Activated T-helper 17 cell treated with anti-CD3 and anti-CD28 coated beads, Interleukin-2, amount 50 U/mL, for 72 hours (primary cell): ENCODE measurements at regions not wholly inside any gene's neighbourhood (a gene's known extent, or its start where the extent isn't known, plus 50 kb on each side); places are given as distances from the start of the nearest gene placed in this dataset.
"Not testable (repeated sequence)": the region's sequence is repeated elsewhere in the genome, so short reads cannot be mapped to it uniquely, and the experiment has no call there.

ENCODE experiments used
- ATAC-seq: fragments of 150-1000 bp; cut with Tn5 transposase; replicated peaks from 2 replicates; pipeline ENCODE4 v1.10.0; 2021; ENCODE audit warnings: mild to moderate bottlenecking, moderate library complexity
- H3K27ac Mint-ChIP-seq: one replicate; pipeline ENCODE4 v1.8.0; 2022; ENCODE audit warnings: mixed read lengths
- H3K27me3 Mint-ChIP-seq: one replicate; pipeline ENCODE4 v1.8.0; 2022; ENCODE audit warnings: mixed read lengths
- H3K36me3 Mint-ChIP-seq: one replicate; pipeline ENCODE4 v1.8.0; 2022; ENCODE audit warnings: low read depth, mild to moderate bottlenecking, mixed read lengths
- H3K4me1 Mint-ChIP-seq: one replicate; pipeline ENCODE4 v1.8.0; 2022; ENCODE audit warnings: mixed read lengths
- H3K4me3 Mint-ChIP-seq: one replicate; pipeline ENCODE4 v1.8.0; 2022; ENCODE audit warnings: mild to moderate bottlenecking, mixed read lengths
- H3K9me3 Mint-ChIP-seq: one replicate; pipeline ENCODE4 v1.8.0; 2022; ENCODE audit warnings: mixed read lengths

DNA sequence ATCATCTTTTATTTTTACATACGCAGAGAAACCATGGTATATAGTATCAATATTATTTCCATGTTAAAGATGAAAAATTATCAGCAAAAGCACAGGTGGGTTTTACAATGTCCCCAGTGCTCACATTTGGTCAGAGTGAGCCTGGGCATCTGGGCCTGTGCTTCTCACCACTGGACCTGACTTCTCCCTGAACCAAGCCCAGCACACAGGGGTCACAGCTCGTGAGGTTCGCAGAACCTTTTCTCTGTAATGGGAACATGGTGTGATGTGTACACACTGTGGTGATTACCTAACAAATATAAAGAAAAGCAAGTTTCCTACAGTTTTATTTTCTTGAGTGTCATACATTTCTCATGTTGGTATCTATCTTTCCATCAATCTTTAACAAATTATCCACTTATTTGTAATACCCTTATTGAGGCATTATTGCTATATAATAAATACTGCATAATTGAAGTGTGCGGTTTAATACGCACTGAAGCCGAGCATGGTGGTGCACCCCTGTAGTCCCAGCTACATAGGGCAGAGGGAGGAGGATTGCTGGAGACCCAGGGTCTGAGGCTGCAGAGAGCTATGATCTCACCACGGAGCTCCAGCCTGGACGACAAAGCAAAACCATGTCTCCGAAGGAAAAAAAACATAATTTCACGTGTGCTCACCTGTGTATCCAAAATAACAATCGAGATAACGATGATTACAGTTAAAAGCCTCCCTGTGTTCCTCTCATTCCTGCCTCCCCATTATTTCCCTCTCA lies 743.2 kb downstream of the TMEM121 start:
- Mint-ChIP-seq H3K27me3 (peaks cover 24% of the 10 kb centered on the region), H3K9me3 (no peaks in the 10 kb centered on the region), H3K4me3 (no peak overlapping the region), H3K27ac (no peak overlapping the region), H3K36me3 (no peaks in the 10 kb centered on the region), H3K4me1 (no peaks in the 10 kb centered on the region)
- no peak for ATAC-seq

DNA sequence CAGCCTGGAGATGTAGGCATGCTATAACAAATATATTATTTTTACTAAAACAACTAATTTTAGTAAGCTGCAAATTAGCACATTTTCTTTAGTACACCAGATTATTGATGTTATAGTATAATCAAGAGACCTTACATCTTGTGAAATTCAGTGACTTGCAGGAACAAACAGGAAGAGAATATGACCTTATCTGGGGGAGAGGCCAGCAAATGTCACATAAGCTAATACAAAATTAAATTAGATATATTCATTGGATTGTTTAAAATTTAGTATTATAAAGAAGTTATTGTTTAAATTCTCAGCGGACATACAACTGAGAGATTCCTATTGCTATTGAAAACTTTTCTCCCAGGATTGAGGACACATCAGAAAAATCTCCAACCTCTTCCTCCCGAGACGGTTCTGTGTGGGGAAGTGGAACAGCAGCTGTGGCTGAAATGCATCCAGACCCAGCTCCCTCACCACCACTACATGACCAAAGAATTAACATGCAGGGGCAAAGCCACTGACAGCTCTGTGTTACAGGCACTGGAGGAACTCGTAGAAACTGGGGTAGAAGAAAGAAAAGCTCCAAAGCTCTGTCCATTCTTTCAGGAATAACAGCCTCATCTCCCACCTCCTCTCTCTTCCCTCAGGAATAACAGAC lies 744.2 kb downstream of the TMEM121 start:
- not testable (repeated sequence) for H3K4me1 Mint-ChIP-seq, H3K4me3 Mint-ChIP-seq, H3K9me3 Mint-ChIP-seq, ATAC-seq, H3K36me3 Mint-ChIP-seq, H3K27ac Mint-ChIP-seq
- H3K27me3 Mint-ChIP-seq: peaks cover 23% of the 10 kb centered on the region

DNA sequence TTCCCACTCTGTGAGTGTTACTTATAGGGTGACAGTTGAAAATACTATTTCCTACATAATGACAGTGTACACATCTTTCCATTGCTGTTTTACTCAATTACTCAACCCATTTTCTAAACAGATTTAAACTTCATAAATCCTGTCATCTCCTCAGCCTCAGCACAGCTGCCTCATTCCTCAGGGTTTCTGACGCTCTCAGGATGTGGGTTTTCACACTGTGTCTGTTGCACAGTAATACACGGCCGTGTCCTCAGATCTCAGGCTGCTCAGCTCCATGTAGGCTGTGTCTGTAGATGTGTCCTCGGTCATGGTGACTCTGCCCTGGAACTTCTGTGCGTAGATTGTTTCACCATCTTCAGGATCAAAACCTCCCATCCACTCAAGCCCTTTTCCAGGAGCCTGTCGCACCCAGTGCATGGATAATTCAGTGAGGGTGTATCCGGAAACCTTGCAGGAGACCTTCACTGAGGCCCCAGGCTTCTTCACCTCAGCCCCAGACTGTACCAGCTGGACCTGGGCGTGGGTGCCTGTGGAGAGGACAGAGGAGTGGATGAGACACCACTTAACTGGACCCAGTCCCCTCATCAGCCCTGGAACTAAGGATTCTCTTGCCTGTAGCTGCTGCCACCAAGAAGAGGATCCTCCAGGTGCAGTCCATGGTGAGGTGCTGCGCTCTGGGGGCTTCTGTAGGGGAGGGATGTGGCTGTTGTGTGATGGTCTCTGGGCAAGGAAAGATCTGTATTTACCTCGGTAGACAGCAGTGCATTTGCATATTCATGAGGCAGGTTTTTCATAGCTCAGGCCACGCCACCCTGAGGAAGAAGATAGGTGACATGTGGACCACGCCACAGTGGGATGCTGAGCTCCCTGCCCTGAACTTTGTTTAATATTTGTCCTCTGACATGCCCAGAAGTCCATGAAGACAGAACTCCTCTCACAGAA lies 750.2 kb downstream of the TMEM121 start:
- Mint-ChIP-seq H3K27me3 (peaks cover 27% of the 10 kb centered on the region), H3K27ac (no peak overlapping the region), H3K36me3 (no peaks in the 10 kb centered on the region), H3K4me3 (no peak overlapping the region), H3K9me3 (no peaks in the 10 kb centered on the region), H3K4me1 (no peaks in the 10 kb centered on the region)
- peak; percentile 48 for ATAC-seq

DNA sequence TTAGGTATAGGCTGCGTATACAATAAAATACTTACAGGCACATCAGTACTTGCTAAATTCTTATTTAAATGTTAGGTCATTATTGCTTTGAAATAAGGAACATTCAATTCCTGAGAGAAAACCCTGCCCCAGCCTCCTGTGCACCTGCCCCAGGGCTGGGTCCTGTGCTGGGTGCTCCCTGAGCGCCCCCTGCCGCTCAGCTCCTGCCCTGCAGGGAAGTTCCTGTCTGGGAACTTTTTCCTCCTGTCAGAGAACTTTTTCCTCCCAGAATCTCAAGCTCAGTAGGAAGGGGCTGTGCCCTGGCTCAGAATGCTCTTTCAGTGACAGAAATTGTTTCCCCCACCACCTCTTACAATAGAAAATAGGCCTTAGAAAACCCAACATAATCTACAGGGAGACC lies 751.1 kb downstream of the TMEM121 start:
- no peaks in the 10 kb centered on the region for H3K36me3 Mint-ChIP-seq
- H3K27me3 Mint-ChIP-seq: peaks cover 22% of the 10 kb centered on the region
- no peak overlapping the region for H3K4me3 Mint-ChIP-seq
- no peaks in the 10 kb centered on the region for H3K9me3 Mint-ChIP-seq
- peak; percentile 40 for ATAC-seq
- no peaks in the 10 kb centered on the region for H3K4me1 Mint-ChIP-seq
- no peak overlapping the region for H3K27ac Mint-ChIP-seq

DNA sequence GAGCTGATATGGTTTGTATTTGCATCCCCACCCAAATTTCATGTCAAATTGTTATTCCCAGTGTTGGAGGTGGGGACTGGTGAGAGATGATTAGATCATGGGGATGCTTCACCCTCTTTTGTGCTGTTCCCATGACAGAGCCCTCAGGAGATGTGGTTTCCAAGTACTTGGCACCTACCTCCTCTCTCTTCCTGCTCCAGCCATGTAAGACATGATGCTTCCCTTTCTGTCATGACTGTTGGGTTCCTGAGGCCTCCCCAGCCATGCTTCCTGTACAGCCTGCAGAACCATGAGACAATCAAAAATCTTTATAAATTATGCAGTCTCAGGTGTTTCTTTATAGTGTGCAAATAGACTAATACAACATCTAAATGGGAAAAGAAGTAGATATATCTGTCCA lies 754.5 kb downstream of the TMEM121 start:
- Mint-ChIP-seq H3K27me3 (peaks cover 14% of the 10 kb centered on the region), H3K36me3 (no peaks in the 10 kb centered on the region), H3K9me3 (no peaks in the 10 kb centered on the region), H3K4me3 (no peak overlapping the region), H3K27ac (no peak overlapping the region), H3K4me1 (no peaks in the 10 kb centered on the region)
- no peak for ATAC-seq

DNA sequence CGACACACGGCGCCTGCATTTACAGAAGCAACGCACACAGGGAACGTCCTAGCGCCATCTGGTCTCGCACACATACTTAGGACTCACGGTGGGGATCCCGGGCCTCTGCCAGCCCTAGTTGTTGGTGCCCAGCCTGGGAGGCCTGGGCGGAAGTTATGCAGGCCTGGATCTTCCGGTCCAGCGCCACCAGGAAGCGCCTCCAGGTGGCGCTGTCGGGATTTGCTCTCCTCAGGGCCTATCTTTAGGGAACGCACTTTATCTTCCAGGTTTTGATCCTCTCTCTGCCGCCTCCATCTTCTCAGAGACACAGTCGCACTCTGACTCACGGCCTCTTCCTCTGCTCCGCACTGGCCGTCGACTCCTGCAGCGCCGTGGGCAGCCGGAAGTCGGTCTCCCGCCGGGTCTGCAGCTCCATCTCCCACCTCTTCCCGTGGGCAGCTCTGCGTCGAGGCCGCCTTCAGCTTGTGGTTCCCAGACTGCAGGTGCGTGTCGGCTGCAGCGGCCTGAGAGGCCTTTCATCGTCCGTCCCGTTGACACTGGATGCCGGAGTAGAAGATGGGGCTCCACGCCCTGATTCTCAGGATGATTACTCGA lies 760.4 kb downstream of the TMEM121 start:
- peaks cover 16% of the 10 kb centered on the region for H3K27me3 Mint-ChIP-seq
- no peaks in the 10 kb centered on the region for H3K4me1 Mint-ChIP-seq
- H3K4me3 Mint-ChIP-seq: no peak overlapping the region
- peak overlapping the region; percentile 62 for H3K27ac Mint-ChIP-seq
- peak; percentile 68 for ATAC-seq
- H3K36me3 Mint-ChIP-seq: no peaks in the 10 kb centered on the region
- H3K9me3 Mint-ChIP-seq: no peaks in the 10 kb centered on the region

DNA sequence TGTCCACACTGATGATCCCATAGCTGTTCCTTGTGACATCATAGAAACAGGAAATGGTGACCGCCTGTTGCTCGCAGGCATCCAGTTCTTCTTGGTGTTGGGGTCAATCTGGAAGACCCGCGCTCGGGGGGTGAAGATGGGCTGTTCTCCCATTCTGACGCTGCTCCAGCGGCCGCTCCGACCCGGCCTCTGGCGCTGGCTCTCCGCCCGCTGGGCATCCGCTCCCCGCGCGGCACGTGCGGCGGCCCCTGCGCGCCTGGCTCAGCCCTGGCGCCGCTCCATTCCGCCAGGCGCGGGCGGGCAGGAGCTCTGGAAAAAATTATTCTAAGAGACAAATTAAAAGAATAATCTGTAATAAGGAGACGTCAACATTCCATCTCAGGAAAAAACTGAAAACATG lies 761.1 kb downstream of the TMEM121 start:
- no peaks in the 10 kb centered on the region for H3K36me3 Mint-ChIP-seq
- ATAC-seq: no peak
- no peak overlapping the region for H3K4me3 Mint-ChIP-seq
- H3K9me3 Mint-ChIP-seq: no peaks in the 10 kb centered on the region
- H3K27me3 Mint-ChIP-seq: peaks cover 16% of the 10 kb centered on the region
- peak overlapping the region; percentile 62 for H3K27ac Mint-ChIP-seq
- no peaks in the 10 kb centered on the region for H3K4me1 Mint-ChIP-seq

DNA sequence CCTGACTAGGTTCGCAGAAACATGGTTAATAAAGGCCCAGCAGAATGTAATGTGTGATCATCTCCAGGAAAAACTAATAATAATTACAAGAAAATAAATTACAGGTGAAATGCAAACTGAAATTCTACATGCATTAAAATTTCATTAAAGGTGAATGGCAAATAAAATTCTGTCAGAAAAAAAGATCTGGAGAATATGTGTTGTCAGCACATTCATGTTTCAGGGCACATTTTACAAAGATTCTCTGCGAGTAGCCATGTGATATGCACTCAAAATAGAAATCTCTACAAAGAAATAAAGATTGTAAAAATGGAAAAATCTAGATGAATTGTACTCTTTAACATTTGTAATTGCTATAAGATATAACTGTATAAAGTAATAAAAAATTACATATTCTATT lies 765.2 kb downstream of the TMEM121 start:
- Mint-ChIP-seq H3K4me3 (no peak overlapping the region), H3K36me3 (no peaks in the 10 kb centered on the region), H3K9me3 (no peaks in the 10 kb centered on the region), H3K4me1 (no peaks in the 10 kb centered on the region), H3K27ac (no peak overlapping the region), H3K27me3 (peaks cover 16% of the 10 kb centered on the region)
- no peak for ATAC-seq

DNA sequence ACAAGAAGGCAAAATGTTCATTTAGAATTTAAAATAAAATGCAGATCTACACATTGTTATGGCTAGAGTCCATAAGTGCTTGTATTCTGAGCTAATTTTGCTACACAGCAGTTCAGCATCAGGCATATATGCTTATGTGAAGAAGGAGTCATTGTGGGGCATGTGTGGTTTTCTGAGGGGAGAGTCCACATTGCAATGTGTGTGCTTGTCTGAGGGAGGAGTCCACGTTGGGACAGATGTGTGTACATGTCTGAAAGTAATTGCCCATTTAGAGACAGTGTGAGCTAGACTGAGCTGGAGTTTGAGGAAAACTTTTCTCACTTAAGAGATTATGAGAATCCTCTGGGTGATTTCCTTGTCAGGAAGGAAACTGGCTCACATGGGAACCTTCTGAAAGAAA lies 767.9 kb downstream of the TMEM121 start:
- H3K36me3 Mint-ChIP-seq: no peaks in the 10 kb centered on the region
- no peak for ATAC-seq
- H3K4me1 Mint-ChIP-seq: no peaks in the 10 kb centered on the region
- no peak overlapping the region for H3K4me3 Mint-ChIP-seq
- peaks cover 20% of the 10 kb centered on the region for H3K27me3 Mint-ChIP-seq
- no peak overlapping the region for H3K27ac Mint-ChIP-seq
- H3K9me3 Mint-ChIP-seq: no peaks in the 10 kb centered on the region

DNA sequence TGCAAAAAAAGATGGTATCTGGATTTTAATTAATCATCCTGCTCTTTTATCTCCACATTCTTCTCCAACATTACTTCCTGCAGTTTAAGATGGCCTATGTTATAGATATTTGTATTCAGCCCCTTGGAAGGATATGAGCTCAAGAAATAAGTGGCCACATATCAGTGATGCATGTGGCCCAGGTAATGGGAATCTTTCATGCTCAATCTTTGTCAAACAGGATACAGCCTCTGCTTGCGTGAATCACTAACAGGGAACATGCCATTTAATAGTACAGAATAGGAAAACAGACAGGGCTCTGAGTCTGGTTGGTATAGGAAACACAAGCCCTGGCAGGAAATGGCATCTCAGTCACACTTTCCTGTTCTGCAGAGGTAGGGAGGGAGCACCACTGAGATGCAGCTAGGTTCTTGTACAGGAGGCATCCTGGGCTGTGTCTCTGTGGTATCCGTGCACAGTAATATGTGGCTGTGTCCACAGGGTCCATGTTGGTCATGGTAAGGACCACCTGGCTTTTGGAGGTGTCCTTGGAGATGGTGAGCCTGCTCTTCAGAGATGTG lies 774.6 kb downstream of the TMEM121 start:
- H3K9me3 Mint-ChIP-seq, H3K4me3 Mint-ChIP-seq, H3K36me3 Mint-ChIP-seq, H3K4me1 Mint-ChIP-seq, H3K27ac Mint-ChIP-seq: not testable (repeated sequence)
- peaks cover 15% of the 10 kb centered on the region for H3K27me3 Mint-ChIP-seq
- peak; percentile 24 for ATAC-seq

DNA sequence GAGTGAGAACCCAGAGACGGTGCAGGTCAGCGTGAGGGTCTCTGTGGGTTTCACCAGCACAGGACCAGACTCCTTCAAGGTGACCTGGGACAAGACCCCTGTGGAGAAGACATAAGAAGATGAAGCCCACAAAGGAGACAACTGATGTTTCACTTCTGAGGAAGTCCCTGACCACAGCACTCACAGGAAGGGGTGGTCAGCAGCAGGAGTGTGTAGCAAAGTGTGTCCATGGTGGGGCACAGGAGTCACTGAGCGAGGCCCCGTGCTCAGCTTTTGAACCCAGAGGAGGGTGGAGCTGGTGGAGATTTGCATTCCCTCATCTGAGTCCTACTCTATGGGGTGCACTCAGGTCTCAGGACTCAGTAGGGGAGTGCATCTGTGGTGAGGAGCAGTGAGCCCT lies 775.2 kb downstream of the TMEM121 start:
- not testable (repeated sequence) for ATAC-seq, H3K4me1 Mint-ChIP-seq, H3K4me3 Mint-ChIP-seq, H3K9me3 Mint-ChIP-seq, H3K36me3 Mint-ChIP-seq
- Mint-ChIP-seq H3K27ac (peak overlapping the region; percentile 33), H3K27me3 (peaks cover 15% of the 10 kb centered on the region)

DNA sequence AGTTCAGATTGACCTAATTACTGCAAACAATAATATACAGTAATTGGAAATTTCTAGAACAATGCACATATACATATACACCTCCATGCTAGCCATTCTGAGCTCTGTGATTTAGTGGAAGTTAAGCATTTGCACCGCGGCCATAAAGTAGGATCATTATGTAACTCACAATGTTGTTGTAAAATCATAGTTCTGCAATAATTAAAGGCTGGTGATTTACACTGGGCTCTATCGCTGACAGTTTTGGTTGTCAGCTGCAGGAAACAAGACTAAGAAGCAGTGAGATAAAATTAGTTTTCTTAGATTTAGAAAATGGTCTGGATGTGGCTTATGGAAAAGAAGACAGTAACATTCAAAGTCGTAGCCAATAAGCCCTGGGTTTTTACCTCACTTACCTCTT lies 776.3 kb downstream of the TMEM121 start:
- Mint-ChIP-seq H3K9me3 (no peaks in the 10 kb centered on the region), H3K27ac (no peak overlapping the region), H3K36me3 (no peaks in the 10 kb centered on the region), H3K27me3 (peaks cover 8% of the 10 kb centered on the region), H3K4me3 (no peak overlapping the region), H3K4me1 (peaks cover 9% of the 10 kb centered on the region)
- no peak for ATAC-seq

DNA sequence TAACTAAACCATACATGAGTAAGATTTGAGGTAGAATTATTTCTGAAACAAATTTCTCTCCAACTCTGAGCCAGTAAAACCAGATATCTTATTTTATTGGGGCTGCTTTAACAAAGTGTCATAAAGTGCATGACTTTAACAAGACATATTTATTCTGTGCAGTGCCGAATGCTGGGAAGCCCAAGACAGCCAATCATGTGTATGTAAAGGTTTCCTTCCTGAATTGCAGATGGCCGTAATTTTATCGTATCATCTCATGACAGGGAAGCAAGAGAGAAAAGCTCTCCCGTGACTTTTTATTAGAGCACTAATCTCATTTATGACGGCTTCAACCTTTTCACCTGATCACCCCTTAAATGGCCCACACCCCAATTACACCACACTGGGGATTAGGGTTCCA lies 777.9 kb downstream of the TMEM121 start:
- Mint-ChIP-seq H3K4me3 (no peak overlapping the region), H3K4me1 (peaks cover 12% of the 10 kb centered on the region), H3K9me3 (no peaks in the 10 kb centered on the region), H3K27me3 (peaks cover 10% of the 10 kb centered on the region), H3K27ac (no peak overlapping the region), H3K36me3 (no peaks in the 10 kb centered on the region)
- no peak for ATAC-seq

DNA sequence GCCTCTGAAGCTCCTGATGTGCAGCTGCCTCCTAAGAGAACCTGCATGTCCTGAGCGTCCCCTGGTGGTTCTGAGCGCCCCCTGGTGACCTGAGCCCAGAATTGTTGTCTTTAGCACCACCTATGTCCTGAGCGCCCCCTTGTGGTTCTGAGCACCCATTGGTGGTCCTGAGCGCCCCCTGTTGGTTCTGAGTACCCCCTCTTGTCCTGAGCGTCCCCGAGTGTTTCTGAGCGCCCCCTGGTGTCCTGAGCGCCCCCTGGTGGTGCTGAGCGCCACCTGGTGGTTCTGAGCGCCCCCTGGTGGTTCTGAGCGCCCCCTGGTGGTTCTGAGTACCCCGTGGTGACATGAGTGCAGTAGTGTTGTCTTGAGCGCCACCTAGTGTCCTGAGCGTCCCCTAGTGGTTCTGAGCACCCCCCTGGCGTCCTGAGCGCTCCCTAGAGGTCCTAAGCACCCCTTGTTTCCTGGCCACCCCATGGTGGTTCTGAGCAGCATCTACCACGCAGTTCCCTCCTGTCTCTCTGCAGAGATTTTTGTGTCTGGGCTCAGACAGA lies 782.5 kb downstream of the TMEM121 start:
- ATAC-seq: peak; percentile 96
- Mint-ChIP-seq H3K36me3 (no peaks in the 10 kb centered on the region), H3K4me3 (no peak overlapping the region), H3K9me3 (no peaks in the 10 kb centered on the region), H3K4me1 (peaks cover 5% of the 10 kb centered on the region), H3K27me3 (peaks cover 14% of the 10 kb centered on the region), H3K27ac (no peak overlapping the region)
